K562 (cell line): ENCODE measurements at regions not wholly inside any gene's neighbourhood (a gene's known extent, or its start where the extent isn't known, plus 50 kb on each side); places are given as distances from the start of the nearest gene placed in this dataset.

Experiments used
- ATF3 ChIP-seq, 2 experiments: fragments of 450-650 bp in 1 of 2; sonication (generic) in 1 of 2; formaldehyde crosslinking in 1 of 2; IDR thresholded peaks in 1 of 2; conservative IDR thresholded peaks in 1 of 2; 2 replicates each; pipeline versions ENCODE4 v1.6.1 to v1.8.1; 2016 to 2023; ENCODE audit warnings: mild to moderate bottlenecking in 2 of 2, moderate library complexity in 2 of 2, inconsistent platforms in 1 of 2, missing genetic modification reagents in 1 of 2
- ATF4 ChIP-seq: fragments of 450-650 bp; formaldehyde crosslinking; IDR thresholded peaks from 2 replicates; pipeline ENCODE4 v1.4.0; 2022; ENCODE audit warnings: mild to moderate bottlenecking, moderate library complexity
- ATF7 ChIP-seq: fragments of 450-650 bp; IDR thresholded peaks from 2 replicates; pipeline ENCODE4 v1.7.1; 2014; ENCODE audit warnings: mild to moderate bottlenecking, moderate library complexity
- DEAF1 ChIP-seq: fragments of 450-650 bp; formaldehyde crosslinking; IDR thresholded peaks from 2 replicates; pipeline ENCODE4 v1.4.0; 2020; ENCODE audit warnings: mild to moderate bottlenecking, moderate library complexity
- ETS1 ChIP-seq: conservative IDR thresholded peaks from 2 replicates; pipeline ENCODE4 v1.6.1; 2011; ENCODE audit warnings: low read depth, mild to moderate bottlenecking, low read length; ENCODE audit not compliant: control insufficient read depth
- IRF9 ChIP-seq: fragments of 450-650 bp; IDR thresholded peaks from 2 replicates; pipeline ENCODE4 v1.6.1; 2016; ENCODE audit warnings: missing biosample characterization, missing genetic modification characterization
- MAFK ChIP-seq: IDR thresholded peaks from 2 replicates; pipeline ENCODE4 v1.6.1; 2011; ENCODE audit warnings: low read length, improper control_type of control experiment
- NEUROD1 ChIP-seq: fragments of 150-350 bp; IDR thresholded peaks from 2 replicates; pipeline ENCODE4 v1.6.1; 2014; ENCODE audit warnings: borderline replicate concordance, low read length, low read depth; ENCODE audit not compliant: partially characterized antibody
- RFX1 ChIP-seq: fragments of 450-650 bp; IDR thresholded peaks from 2 replicates; pipeline ENCODE4 v1.6.1; 2016; ENCODE audit warnings: mild to moderate bottlenecking, moderate library complexity
- TARDBP ChIP-seq: fragments of 450-650 bp; IDR thresholded peaks from 2 replicates; pipeline ENCODE4 v1.6.1; 2016
- ZNF263 ChIP-seq: sonication (generic); formaldehyde crosslinking; IDR thresholded peaks from 2 replicates; pipeline ENCODE4 v1.8.0; 2022; ENCODE audit warnings: mild to moderate bottlenecking, missing genetic modification reagents, borderline replicate concordance
- ZNF561 ChIP-seq: fragments of 450-650 bp; formaldehyde crosslinking; conservative IDR thresholded peaks from 2 replicates; pipeline ENCODE4 v1.4.0; 2020; ENCODE audit warnings: mild to moderate bottlenecking, moderate library complexity

GRCh38 chr9:105842023-105842644 lies 147.8 kb downstream of the TMEM38B start (continued):
- peak; percentile 90 for TF ChIP-seq ATF3 (IDR thresholded peaks at IDR 0.05)
- TF ChIP-seq ATF3 (CRISPR knock-in tag; conservative IDR thresholded peaks at IDR 0.05): peak; percentile 70; the same call in 1 of the 2 replicates
- TF ChIP-seq DEAF1 (CRISPR knock-in tag): peak; percentile 92
- TF ChIP-seq ATF7: peak; percentile 49; the same call in 1 of the 2 replicates
- TF ChIP-seq ZNF263 (CRISPR knock-in tag): no peak
- TF ChIP-seq IRF9: peak; percentile 56; the same call in 1 of the 2 replicates
- TF ChIP-seq NEUROD1: no peak
- TF ChIP-seq ETS1: no peak
- TF ChIP-seq TARDBP: no peak
- TF ChIP-seq RFX1: no peak
- no peak for TF ChIP-seq ZNF561 (CRISPR knock-in tag)
- TF ChIP-seq MAFK: peak; percentile 75
- TF ChIP-seq ATF4 (CRISPR knock-in tag): no peak
